RWPE1 (cell line): ENCODE measurements at regions not wholly inside any gene's neighbourhood (a gene's known extent, or its start where the extent isn't known, plus 50 kb on each side); places are given as distances from the start of the nearest gene placed in this dataset.
"Not testable (repeated sequence)": the region's sequence is repeated elsewhere in the genome, so short reads cannot be mapped to it uniquely, and the experiment has no call there.

ENCODE experiments used
- CTCF ChIA-PET: fragments of 350-600 bp; sonication (Branson Sonifier 250); formaldehyde crosslinking; extraction: SDS; loops from one replicate; lab custom pipeline; 2021; lab: Yijun Ruan, JAX
- POLR2A ChIA-PET: fragments of 400-600 bp; formaldehyde crosslinking; extraction: SDS; loops from one replicate; lab custom pipeline; 2020; ENCODE audit warnings: antibody characterized with exemption; ENCODE audit not compliant: low non-redundant PET; lab: Yijun Ruan, JAX
- DNase-seq: peaks from one replicate; pipeline ENCODE4 v3.0.0; 2012; ENCODE audit warnings: low spot score
- H3K27ac ChIP-seq: fragments of 450-650 bp; 2 replicates; pipeline ENCODE4 v1.5.1; 2017
- CTCF ChIP-seq: fragments of 450-650 bp; conservative IDR thresholded peaks from 2 replicates; pipeline ENCODE4 v1.5.1; 2017; ENCODE audit warnings: low read depth, mild to moderate bottlenecking

GRCh38 chr18:35842536-35842935, 129.9 kb upstream of the RMP24 start:
- DNase-seq = no peak
- ChIA-PET POLR2A (no interaction called here), CTCF (no interaction called here)
- TF ChIP-seq CTCF = no peak
- no peak overlapping the region for H3K27ac ChIP-seq

GRCh38 chr18:35848321-35848720, 124.2 kb upstream of the RMP24 start:
- CTCF ChIA-PET, POLR2A ChIA-PET, H3K27ac ChIP-seq, DNase-seq: not testable (repeated sequence)

GRCh38 chr18:35849241-35849640, 123.2 kb upstream of the RMP24 start:
- CTCF ChIA-PET, H3K27ac ChIP-seq, POLR2A ChIA-PET, DNase-seq: not testable (repeated sequence)

- no peak for TF ChIP-seq CTCF
- DNase-seq = no peak
- no peak overlapping the region for H3K27ac ChIP-seq
- ChIA-PET POLR2A (no interaction called here), CTCF (no interaction called here)
These were observed 121.1 kb upstream of the RMP24 start for GRCh38 chr18:35851286-35851970.

- TF ChIP-seq CTCF = no peak
- POLR2A ChIA-PET = no interaction called here
- H3K27ac ChIP-seq = no peak overlapping the region
- no peak for DNase-seq
- CTCF ChIA-PET = no interaction called here
These were observed 119.7 kb upstream of the RMP24 start for GRCh38 chr18:35852786-35853185.

- no peak for DNase-seq
- ChIA-PET POLR2A (no interaction called here), CTCF (no interaction called here)
- no peak for TF ChIP-seq CTCF
- no peak overlapping the region for H3K27ac ChIP-seq
These were observed 118.4 kb upstream of the RMP24 start for GRCh38 chr18:35854095-35854494.

GRCh38 chr18:35856178-35856577, 116.3 kb upstream of the RMP24 start:
- TF ChIP-seq CTCF = no peak
- ChIA-PET CTCF (no interaction called here), POLR2A (no interaction called here)
- DNase-seq = no peak
- H3K27ac ChIP-seq = no peak overlapping the region

GRCh38 chr18:35856721-35857120, 115.8 kb upstream of the RMP24 start:
- DNase-seq, CTCF ChIA-PET, POLR2A ChIA-PET, H3K27ac ChIP-seq: not testable (repeated sequence)

- CTCF ChIA-PET, POLR2A ChIA-PET, DNase-seq, H3K27ac ChIP-seq: not testable (repeated sequence)
These were observed 114.9 kb upstream of the RMP24 start for GRCh38 chr18:35857581-35857980.
